Suprapubic skin (tissue), 4 donors: ENCODE measurements at regions not wholly inside any gene's neighbourhood (a gene's known extent, or its start where the extent isn't known, plus 50 kb on each side); places are given as distances from the start of the nearest gene placed in this dataset.

ENCODE experiments used
- POLR2A ChIP-seq, 2 donors: fragments of 450-650 bp; IDR thresholded peaks; one replicate each; pipeline ENCODE4 v1.6.1; 2017; ENCODE audit warnings: antibody characterized with exemption in 2 of 2, mild to moderate bottlenecking in 2 of 2, moderate library complexity in 2 of 2
- POLR2AphosphoS5 ChIP-seq, 3 donors: sonication (generic); formaldehyde crosslinking; IDR thresholded peaks; one replicate each; pipeline ENCODE4 v1.6.1; 2017; ENCODE audit warnings: antibody characterized with exemption in 3 of 3

GRCh38 chr12:46131732-46132469 is 136.9 kb downstream of the SLC38A1 start:
- TF ChIP-seq POLR2AphosphoS5 (IDR thresholded peaks at IDR 0.05) (no peak), POLR2A (IDR thresholded peaks at IDR 0.05) (no peak)
